AG09319 (cell line): ENCODE measurements at regions not wholly inside any gene's neighbourhood (a gene's known extent, or its start where the extent isn't known, plus 50 kb on each side); places are given as distances from the start of the nearest gene placed in this dataset.
"Not testable (repeated sequence)": the region's sequence is repeated elsewhere in the genome, so short reads cannot be mapped to it uniquely, and the experiment has no call there.

Source experiments
- DNase-seq: peaks from one replicate; pipeline ENCODE4 v3.0.0-alpha.2; 2010; ENCODE audit warnings: low read depth; ENCODE audit errors: extremely low read depth
- CTCF ChIP-seq: IDR thresholded peaks from 2 replicates; pipeline ENCODE4 v1.5.1; 2011; ENCODE audit warnings: low read depth, mild to moderate bottlenecking, inconsistent platforms, low read length, moderate library complexity

GRCh38 chr4:28443371-28443770 is 1582.7 kb downstream of the STIM2 start:
- DNase-seq = no peak
- no peak for TF ChIP-seq CTCF

GRCh38 chr4:28443801-28444412 is 1583.3 kb downstream of the STIM2 start:
- DNase-seq = no peak
- TF ChIP-seq CTCF = no peak

DNA sequence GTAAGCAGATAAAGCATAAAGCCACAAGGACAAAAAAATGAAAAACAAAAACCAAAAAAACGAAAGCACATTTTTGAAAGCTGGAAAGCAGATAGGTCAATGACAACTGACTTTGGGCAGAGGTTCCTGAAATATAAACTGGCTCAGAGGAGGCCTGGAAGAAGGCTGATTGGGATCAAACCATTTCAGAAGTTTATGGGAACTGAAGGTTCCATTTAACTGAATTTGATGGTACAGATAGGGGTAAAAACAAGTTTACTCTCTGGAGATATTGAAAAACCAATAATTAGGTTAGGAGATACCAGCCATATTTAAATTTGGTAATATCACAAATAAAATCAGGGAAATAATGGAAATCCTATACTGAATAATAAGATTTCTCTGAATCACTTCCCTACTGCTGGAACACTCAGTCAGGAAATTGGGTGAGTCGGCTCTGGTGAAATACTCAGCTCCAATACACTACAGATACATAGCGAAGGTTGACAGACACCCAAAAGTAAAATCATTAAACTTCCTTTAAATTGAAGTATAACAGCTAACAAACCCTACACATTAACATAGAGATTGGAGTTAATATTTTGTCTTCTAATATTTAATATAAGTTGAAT is 1584.3 kb downstream of the STIM2 start:
- TF ChIP-seq CTCF = no peak
- DNase-seq = no peak

DNA sequence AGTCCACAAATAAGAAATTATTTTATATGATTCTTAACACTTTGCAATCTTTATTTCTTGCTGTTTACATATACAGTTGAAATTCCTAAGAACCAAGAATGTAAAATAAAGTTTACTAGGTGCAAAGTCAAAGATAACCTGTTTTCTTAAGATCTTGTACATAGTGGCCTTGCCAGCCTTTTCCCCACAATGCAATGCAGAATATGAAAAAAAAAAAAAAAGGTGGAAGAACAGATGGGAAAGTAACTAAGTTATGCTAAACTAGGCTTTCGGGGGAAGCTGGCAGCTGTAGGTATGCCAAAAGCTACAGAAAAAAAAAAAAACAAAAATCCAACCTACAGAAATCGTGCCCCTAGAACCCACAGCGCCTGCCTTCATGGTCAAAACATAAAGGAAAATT is 1588.4 kb downstream of the STIM2 start:
- no peak for TF ChIP-seq CTCF
- no peak for DNase-seq

- no peak for DNase-seq
- no peak for TF ChIP-seq CTCF
Measured at GRCh38 chr4:28451346-28451745, 1590.7 kb downstream of the STIM2 start.

GRCh38 chr4:28462766-28463700 is 1602.4 kb downstream of the STIM2 start:
- DNase-seq = no peak
- TF ChIP-seq CTCF = no peak

DNA sequence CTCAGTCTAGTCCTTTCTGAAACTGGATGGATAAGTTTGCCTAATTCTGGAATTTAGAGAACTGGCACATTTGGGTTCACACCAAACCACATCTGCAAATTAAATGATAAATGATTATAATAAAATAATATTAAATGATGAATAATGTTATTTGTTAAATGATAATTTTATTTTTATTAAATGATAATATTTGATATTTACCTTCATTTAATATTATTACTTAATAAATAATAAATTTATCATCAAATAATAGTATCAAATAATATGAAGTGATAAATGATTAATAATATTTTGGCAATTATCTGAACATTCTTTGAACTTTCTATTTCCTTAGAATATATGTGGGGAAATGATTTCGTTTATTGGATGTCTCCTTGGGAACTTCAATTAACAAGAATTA is 1604.2 kb downstream of the STIM2 start:
- TF ChIP-seq CTCF = no peak
- DNase-seq = no peak

DNA sequence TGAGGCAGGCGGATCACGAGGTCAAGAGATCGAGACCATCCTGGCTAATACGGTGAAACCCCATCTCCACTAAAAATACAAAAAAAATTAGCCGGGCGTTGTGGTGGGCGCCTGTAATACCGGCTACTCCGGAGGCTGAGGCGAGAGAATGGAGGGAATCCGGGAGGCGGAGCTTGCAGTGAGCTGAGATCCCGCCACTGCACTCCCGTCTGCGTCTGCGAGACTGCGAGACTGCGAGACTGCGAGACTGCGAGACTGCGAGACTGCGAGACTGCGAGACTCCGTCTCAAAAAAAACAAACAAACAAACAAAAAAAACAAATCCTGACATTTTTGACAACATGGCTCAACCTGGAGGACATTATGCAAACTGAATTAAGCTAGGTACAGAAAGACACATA is 1606.2 kb downstream of the STIM2 start:
- not testable (repeated sequence) for DNase-seq
